ENCODE measurements at regions not wholly inside any gene's neighbourhood (a gene's known extent, or its start where the extent isn't known, plus 50 kb on each side); places are given as distances from the start of the nearest gene placed in this dataset.

- TF ChIP-seq CTCF (IDR thresholded peaks at IDR 0.05) (no peak), POLR2A (IDR thresholded peaks at IDR 0.05) (no peak)
These were observed 142.8 kb upstream of the PEX5L start for GRCh38 chr3:180179562-180179961.
